ENCODE measurements at regions not wholly inside any gene's neighbourhood (a gene's known extent, or its start where the extent isn't known, plus 50 kb on each side); places are given as distances from the start of the nearest gene placed in this dataset.
"Not testable (repeated sequence)": the region's sequence is repeated elsewhere in the genome, so short reads cannot be mapped to it uniquely, and the experiment has no call there.

DNA sequence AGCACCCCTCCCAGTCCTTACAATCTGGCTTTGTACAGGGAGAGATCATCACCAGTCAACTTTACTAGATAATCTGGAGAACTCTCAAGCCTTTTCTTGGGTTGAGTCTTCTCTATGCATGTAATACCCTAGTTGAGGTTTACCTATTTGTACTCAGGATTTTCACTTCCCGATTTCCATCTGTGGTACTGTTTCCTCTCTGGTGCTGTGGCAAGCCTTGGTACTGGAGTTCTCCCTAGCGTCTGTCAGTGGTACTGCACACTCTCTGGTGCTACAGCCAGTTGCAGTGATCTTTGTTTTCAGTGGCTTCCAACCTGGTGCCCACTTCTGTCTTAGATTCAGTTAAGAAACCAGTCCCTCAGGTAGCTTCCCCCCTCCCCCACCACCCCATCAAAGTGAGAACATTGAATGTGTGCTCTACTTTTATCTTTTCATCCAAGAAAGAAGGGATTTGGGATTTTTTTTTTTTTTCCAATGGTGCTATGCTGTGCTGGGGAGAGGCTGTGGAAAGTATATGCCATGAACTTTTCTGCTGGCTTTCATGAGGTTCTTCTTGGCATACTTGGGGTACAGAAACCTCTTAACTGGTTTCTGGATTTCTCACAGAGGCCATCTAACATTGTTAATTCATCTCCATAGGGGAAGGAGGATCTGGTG is 69.4 kb upstream of the EVL start:
- peak; percentile 64 for DNase-seq

DNA sequence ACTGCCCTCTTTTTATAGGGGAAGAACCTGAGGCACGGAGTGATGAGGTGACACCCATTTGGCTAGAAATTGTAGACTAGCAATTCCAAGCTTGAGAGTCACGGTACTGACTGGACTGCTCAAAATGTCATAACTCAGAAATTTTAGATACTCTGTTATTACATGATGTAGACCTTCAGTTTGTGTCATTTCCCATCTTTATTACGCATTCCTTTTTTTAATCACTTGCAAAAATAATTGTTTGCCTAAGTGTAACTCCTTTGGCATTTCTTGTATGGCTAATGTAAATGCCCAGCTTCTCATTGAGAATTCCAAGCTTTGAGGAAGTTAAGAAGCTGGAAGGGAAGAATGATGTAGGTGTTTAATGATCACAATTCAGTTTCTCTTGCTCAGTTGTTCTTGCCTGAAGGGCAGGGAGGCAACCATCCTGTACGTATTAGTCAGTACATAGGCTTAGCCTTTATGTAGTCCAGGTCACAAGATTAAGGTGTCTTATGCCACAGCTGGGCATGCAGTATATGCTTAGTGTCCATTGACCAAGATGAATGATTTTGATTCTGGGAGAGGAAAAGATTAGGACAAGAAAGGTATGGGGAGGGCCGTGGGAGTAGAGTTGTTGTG is 68.2 kb upstream of the EVL start:
- DNase-seq, result no peak

DNA sequence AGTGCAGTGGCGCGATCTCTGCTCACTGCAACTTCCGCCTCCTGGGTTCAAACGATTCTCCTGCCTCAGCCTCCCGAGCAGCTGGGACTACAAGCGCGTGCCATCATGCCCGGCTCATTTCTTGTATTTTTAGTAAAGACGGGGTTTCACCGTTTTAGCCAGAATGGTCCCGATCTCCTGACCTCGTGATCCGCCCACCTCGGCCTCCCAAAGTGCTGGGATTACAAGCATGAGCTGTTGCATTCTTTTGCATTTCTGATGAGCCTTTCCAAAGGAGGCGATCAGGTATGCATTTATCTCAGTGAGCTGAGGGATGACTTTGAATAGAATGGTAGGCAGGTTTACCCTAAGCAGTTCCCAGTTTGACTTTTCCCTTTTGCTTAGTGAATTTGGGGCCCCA is 64.8 kb upstream of the EVL start:
- not testable (repeated sequence) for DNase-seq

DNA sequence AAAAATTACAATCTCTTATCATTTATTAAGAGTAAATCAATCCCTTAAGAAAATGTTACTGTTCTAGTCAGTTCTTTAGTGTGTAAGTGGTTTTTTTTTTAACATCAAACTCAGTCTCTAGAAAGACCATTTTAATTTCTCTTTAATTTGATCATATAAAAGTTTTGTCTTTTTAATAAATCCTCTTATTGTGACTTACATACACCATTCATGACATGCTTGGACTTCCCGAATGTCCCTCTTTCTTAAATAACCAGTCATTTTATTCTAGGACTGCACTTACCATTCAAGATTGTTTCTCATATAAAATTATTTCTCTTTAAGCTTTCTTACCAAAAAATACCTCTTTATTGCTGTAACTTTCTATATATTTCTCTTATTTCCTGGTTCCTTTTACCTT is 60.8 kb upstream of the EVL start:
- DNase-seq, result no peak

DNA sequence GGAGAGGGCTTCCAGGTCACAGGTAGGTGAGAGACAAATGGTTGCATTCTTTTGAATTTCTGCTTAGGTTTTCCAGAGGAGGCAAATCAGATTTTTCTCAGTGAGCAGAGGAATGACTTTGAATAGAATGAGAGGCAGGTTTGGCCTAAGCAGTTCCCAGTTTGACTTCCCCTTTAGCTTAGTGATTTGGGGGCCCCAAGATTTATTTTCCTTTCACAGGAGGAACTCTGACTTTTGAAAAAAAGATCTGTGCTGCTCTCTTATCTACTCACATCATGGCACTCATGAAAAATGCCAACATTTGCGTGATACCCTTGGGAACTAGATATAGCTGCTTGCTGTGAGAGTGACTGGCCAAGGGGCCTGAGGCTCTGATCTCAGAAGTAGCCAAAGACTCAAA is 58.0 kb upstream of the EVL start:
- DNase-seq, result no peak

DNA sequence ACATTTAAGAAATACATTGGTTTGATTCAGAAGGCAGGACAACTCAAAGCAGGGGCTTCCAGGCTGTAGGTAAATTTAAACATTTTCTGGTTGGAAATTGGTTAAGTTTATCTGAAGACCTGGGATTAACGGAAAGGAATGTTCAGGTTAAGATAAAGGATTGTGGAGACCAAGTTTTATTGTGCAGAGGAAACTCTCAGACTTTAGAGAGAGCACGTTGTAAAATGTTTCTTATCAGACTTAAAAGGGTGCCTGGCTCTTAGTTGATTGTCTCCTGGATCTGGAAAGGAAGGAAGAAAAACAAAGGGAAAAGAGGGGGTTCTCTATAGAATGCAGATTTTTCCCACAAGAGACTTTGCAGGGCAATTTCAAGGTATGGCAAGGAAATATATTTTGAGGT is 55.4 kb upstream of the EVL start:
- DNase-seq, result not testable (repeated sequence)

DNA sequence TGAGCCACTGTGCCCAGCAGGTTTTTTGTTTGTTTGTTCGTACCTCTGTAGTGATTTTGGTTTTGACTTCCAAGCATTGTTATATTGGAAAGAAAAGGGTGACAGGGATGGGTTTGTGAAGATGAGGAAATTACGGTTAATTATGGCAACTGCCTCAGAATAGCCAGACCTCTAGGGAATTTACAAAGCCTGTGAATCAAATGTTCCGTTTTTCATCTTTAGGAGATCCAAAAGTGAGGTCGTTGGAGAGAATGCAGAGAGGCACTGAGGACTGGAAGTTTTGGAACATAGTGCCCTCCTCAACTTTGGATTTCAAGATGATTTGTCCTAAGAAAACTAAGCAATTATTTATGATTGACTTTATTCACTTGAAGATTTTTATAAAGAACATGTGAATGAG is 54.5 kb upstream of the EVL start:
- DNase-seq, result no peak

DNA sequence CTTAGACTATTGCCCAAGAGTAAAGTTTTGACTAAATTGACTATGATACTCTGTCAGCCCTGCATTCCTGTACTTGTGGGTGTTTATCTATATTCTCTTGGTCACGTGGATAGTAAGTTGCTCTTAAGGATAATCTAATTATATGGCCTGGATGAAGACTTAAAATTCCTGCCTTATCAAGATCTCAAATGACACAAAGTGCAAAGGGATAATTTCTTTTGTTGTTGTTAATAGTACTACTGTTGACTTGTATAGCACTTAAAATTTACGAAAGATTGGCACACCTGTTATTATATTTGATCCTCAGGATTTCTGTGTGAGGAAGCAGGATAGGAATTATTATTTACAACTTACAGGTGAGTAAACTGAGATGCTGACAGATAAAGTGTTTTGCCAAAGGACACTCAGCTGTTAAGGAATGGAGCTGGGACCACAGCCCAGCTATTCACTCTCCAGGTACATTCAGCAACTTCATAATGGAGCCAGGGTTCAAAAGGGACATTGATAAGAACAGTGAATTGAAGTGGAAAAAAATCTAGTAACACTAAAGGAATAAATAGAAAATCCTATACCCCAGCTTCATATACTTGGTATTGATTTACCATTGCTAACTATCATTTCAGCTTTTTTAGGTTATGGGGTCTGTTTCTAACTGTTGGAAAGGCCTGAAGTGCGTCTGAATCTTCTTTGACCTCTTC is 53.4 kb upstream of the EVL start:
- DNase-seq, result no peak

DNA sequence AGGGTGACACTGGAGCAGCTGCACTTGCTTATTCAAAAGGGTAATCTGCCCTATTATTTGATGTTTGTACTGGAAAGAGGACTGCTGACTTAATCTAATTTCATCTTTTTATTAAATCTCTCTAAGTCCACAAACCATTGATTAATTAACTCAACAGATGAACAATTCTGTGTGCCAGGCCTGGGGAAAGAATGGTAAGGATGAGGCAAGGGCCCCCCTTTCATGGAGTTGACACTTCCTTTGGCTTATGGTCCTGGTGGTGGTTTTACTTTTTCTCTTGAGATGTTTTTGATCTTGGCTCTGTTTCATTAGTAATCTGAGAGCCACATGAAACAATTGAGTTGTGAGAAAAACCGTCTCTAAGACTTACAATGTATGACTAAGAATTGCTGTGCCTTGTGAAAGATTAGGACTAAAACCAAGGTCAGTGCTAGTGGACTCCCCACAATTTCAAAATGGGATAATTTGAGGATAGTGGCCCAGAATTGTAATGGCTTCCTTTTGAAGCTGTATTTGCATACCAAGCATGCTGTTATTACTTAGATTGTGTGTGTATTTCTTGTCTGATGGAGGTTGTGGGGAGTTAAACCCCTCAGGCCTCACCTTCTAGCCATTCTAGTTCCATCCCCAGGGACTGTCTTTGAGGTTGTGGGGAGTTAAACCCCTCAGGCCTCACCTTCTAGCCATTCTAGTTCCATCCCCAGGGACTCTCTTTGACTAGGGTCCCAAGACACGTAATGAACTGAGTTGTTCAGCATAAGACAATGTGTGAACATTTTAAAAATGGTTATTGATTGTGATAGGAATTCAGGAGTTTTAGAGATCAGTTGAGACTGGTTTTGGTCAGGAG is 52.5 kb upstream of the EVL start:
- DNase-seq, result no peak

DNA sequence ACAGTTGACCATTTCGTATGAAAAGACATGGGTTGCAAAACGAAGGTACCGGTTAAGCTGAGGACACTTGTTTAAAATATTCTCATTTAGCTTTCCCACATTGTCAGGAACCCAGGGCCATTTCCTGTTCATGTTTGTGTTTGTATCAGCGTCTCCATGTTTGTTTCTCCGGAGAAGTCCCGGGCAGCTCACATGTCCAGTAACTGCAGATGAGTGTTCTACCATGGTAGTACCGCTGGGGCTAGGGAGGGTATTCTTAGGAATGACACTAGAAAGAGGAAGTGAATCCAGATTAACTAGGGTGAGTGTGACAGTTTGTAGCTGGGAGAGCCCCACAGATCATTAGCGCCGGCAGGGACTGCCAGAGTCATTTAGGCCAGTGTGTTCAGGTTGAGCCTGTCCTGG is 50.0 kb upstream of the EVL start:
- DNase-seq, result no peak

Measured in activated CD4-positive, alpha-beta T cell treated with anti-CD3 and anti-CD28 coated beads, Interleukin-2, amount 50 U/mL, for 1 hour (primary cell).